ENCODE measurements at regions not wholly inside any gene's neighbourhood (a gene's known extent, or its start where the extent isn't known, plus 50 kb on each side); places are given as distances from the start of the nearest gene placed in this dataset.

GRCh38 chr15:31200735-31201151, 99.2 kb upstream of the TRPM1 start (continued):
- TF ChIP-seq ATF7 (IDR thresholded peaks at IDR 0.05; ENCODE audit: low read depth), result no peak
- no peak for TF ChIP-seq TBL1XR1 (IDR thresholded peaks at IDR 0.05; ENCODE audit: low read depth, low read length)

DNA sequence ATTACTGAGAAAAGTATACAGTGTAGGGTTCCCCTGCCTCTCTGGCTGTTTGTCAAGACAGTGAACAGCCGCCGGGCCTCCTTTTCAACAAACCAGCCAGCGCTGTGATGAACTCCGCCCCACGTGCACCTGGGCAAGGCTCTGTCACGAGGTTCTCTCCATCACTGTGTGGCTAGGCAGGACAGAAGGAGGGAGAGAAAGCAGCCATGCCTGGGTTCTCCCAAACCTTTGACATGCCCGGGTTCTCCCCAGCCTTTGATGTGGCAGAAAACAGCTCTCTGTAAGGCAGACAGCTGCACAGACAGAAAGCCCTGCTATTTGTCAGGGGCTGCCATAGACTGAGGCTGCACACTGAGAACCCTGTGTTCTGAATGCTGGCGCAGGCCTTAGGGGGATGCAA, 101.4 kb upstream of the TRPM1 start:
- POLR2A ChIA-PET, result no interaction called here
- no TSS peak for BruUV-seq (replicated peaks)

More for the DNA sequence above, 101.4 kb upstream of the TRPM1 start:
- H3K79me2 ChIP-seq (ENCODE audit: control insufficient read depth, insufficient read depth, low read length), result no peaks in the 10 kb centered on the region
- TF ChIP-seq CREM (IDR thresholded peaks at IDR 0.05; ENCODE audit: low read depth) (peak; percentile 17; the same call in 1 of the 2 replicates), NFYA (IDR thresholded peaks at IDR 0.05; ENCODE audit: borderline replicate concordance, low read depth, low read length) (no peak), NR2F1 (conservative IDR thresholded peaks at IDR 0.05) (peak; percentile 49), RUNX3 (IDR thresholded peaks at IDR 0.05; ENCODE audit: low read length) (peak; percentile 81), YY1 (IDR thresholded peaks at IDR 0.05; ENCODE audit: low read depth, low read length) (0 out of 2 replicates have a peak, but pooled peaks have one; percentile 17), DPF2 (IDR thresholded peaks at IDR 0.05) (no peak), ZZZ3 (IDR thresholded peaks at IDR 0.05; ENCODE audit: control insufficient read depth, insufficient read length, low read depth) (no peak), CREB1 (IDR thresholded peaks at IDR 0.05; ENCODE audit: low read depth) (0 out of 2 replicates have a peak, but pooled peaks have one; percentile 13), IKZF1 (conservative IDR thresholded peaks at IDR 0.05) (0 out of 2 replicates have a peak, but pooled peaks have one; percentile 17), BHLHE40 (IDR thresholded peaks at IDR 0.05; ENCODE audit: borderline replicate concordance in 1 of 2, low read depth in 2 of 2, low read length in 1 of 2) (0 out of 4 replicates have a peak, but pooled peaks of 1 of the 2 experiments have one; percentile 22), TCF12 (IDR thresholded peaks at IDR 0.05; ENCODE audit: low read depth, low read length) (peak; percentile 66; the same call in 1 of the 2 replicates), SUPT20H (IDR thresholded peaks at IDR 0.05; ENCODE audit: borderline replicate concordance, control insufficient read depth, low read depth, low read length) (no peak), TCF7 (IDR thresholded peaks at IDR 0.05; ENCODE audit: borderline replicate concordance) (peak; percentile 97)
- H3K9me3 ChIP-seq (replicated peaks; ENCODE audit: control insufficient read depth, insufficient read depth, low read length), result no peaks in the 10 kb centered on the region; the same call in 2 of the 3 replicates
- H3K4me1 ChIP-seq (ENCODE audit: control insufficient read depth, insufficient read depth, low read length), result peaks cover 23% of the 10 kb centered on the region
- no peak overlapping the region for H2AFZ ChIP-seq (ENCODE audit: control insufficient read depth, low read depth, low read length)
- intact Hi-C loops (cut with micrococcal nuclease; ENCODE audit: unreplicated experiment) (no loop called here), in situ Hi-C loops (cut with MboI) (loop anchor here (5.0 kb wide), 2 partner anchors 234 to 284 kb away; no protein-coding TSS in a partner anchor)
- H3K27ac ChIP-seq (ENCODE audit: control insufficient read depth, insufficient read depth), result no peak overlapping the region
- ChIA-PET SMC1A (ENCODE audit: uncharacterized antibody, unreplicated experiment) (interaction anchor here (1.0 to 4.6 kb wide), 3 partner anchors 26 to 286 kb away, joined by 3 to 70 read pairs (median 41); no protein-coding TSS in a partner anchor), CTCF (interaction anchor here (1.3 to 14.5 kb wide), 2 partner anchors 232 to 286 kb away, joined by 11 to 197 read pairs; no protein-coding TSS in a partner anchor), RAD21 (ENCODE audit: unreplicated experiment) (interaction anchor here (0.6 to 6.5 kb wide), 7 partner anchors 12 to 286 kb away, joined by 3 to 82 read pairs (median 3); no protein-coding TSS in a partner anchor)
- no peak overlapping the region for H3K9ac ChIP-seq (ENCODE audit: control insufficient read depth, insufficient read depth, low read length)
- no peaks in the 10 kb centered on the region for H4K20me1 ChIP-seq (ENCODE audit: control insufficient read depth, insufficient read depth)
- DNase-seq (ENCODE audit: low read depth, low spot score) (no peak), FAIRE-seq (no peak), ATAC-seq (peak; percentile 62)
- H3K4me2 ChIP-seq (ENCODE audit: control insufficient read depth, insufficient read depth), result no peak overlapping the region
- no peak overlapping the region for H3K4me3 ChIP-seq
- H3K27me3 ChIP-seq (replicated peaks in 1 of 2; ENCODE audit: control insufficient read depth in 2 of 2, insufficient read depth in 2 of 2, low read length in 1 of 2), result no peaks in the 10 kb centered on the region
- WGBS (ENCODE audit: insufficient coverage, insufficient replicate concordance, low lambda C conversion rate, missing lambda C conversion rate), result 44% methylated on average over 8 of the region's 8 CpGs
- no peaks in the 10 kb centered on the region for H3K36me3 ChIP-seq (ENCODE audit: control insufficient read depth in 2 of 2, insufficient read depth in 2 of 2, low read length in 1 of 2)
